GM23248 (cell line): ENCODE measurements at regions not wholly inside any gene's neighbourhood (a gene's known extent, or its start where the extent isn't known, plus 50 kb on each side); places are given as distances from the start of the nearest gene placed in this dataset.

Source experiments
- EZH2 ChIP-seq: fragments of 200-600 bp; sonication (generic); IDR thresholded peaks from 2 replicates; pipeline ENCODE4 v1.6.1; 2018; ENCODE audit warnings: antibody characterized with exemption, mild to moderate bottlenecking; ENCODE audit not compliant: insufficient read depth, poor library complexity, severe bottlenecking
- EZH2phosphoT487 ChIP-seq: fragments of 200-600 bp; sonication (generic); IDR thresholded peaks from 2 replicates; pipeline ENCODE4 v1.6.1; 2018; ENCODE audit warnings: antibody characterized with exemption, moderate library complexity, mild to moderate bottlenecking, low read depth; ENCODE audit not compliant: insufficient read depth

DNA sequence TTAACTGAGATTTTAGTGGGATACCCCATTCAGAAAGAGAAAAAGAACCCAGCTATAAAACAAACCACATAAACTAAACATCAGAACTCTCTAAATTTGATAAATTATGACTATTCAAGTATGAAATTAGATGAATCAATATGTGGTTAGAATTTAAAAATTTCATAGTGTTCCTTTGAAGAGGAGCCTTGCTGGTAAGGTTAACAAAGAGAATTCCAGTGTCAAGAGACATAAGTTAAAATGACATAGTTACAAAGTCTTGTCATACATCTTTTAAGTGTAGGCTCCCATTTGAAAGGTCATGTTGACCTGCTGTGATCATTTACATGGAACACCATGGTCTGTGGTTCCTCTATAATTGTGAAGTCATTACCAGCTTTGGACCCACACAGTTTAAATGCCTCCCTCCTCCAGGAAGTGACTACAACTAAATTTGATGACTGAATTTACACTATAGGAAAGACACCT, 231.6 kb upstream of the ETAA1 start:
- TF ChIP-seq EZH2 (no peak), EZH2phosphoT487 (no peak)
